H1 (cell line): ENCODE measurements at regions not wholly inside any gene's neighbourhood (a gene's known extent, or its start where the extent isn't known, plus 50 kb on each side); places are given as distances from the start of the nearest gene placed in this dataset.

Experiments used
- CBX5 ChIP-seq: fragments of 300-800, 300-1000 bp; sonication (generic); IDR thresholded peaks from 2 replicates; pipeline ENCODE4 v1.7.1; 2016; ENCODE audit warnings: antibody characterized with exemption, low read length, low read depth
- NRF1 ChIP-seq: IDR thresholded peaks from 2 replicates; pipeline ENCODE4 v1.6.1; 2011; ENCODE audit warnings: mild to moderate bottlenecking, low read depth, low read length, improper control_type of control experiment
- RNF2 ChIP-seq: fragments of 200-900, 300-1000 bp; sonication (generic); IDR thresholded peaks from 2 replicates; pipeline ENCODE4 v1.7.1; 2016; ENCODE audit warnings: borderline replicate concordance, low read depth, mild to moderate bottlenecking, antibody characterized with exemption, low read length; ENCODE audit not compliant: poor library complexity, severe bottlenecking; ENCODE audit errors: missing control alignments
- TAF7 ChIP-seq: optimal IDR thresholded peaks from 2 replicates; pipeline ENCODE3; 2011; ENCODE audit warnings: low read depth, mild to moderate bottlenecking, inconsistent platforms, low read length, moderate library complexity, borderline replicate concordance

DNA sequence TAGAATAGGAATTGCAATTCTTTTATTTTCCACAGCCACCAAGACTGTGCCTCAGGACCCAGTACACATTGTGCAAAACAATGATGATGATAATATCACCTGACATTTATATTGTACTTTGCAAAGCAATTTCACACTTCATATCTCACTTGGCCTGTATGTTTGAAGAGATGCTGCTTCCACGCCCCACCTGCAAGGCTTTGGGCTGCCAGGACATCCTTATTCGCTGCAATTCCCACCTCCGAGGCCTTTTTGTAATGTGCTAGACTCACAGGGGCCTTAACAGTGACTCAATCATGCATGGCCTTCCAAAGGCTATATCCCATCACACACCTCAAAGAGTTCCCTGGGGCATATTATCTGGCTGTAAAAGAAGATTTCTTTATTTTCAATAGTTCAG is 200.9 kb downstream of the MYLK4 start (continued):
- TF ChIP-seq RNF2 (no peak), TAF7 (no peak), NRF1 (no peak), CBX5 (no peak)
